Esophagus muscularis mucosa (tissue), 4 donors: ENCODE measurements at regions not wholly inside any gene's neighbourhood (a gene's known extent, or its start where the extent isn't known, plus 50 kb on each side); places are given as distances from the start of the nearest gene placed in this dataset.
"Not testable (repeated sequence)": the region's sequence is repeated elsewhere in the genome, so short reads cannot be mapped to it uniquely, and the experiment has no call there.

Source experiments
- DNase-seq: peaks from one replicate; pipeline ENCODE4 v3.0.0-alpha.2; 2017; ENCODE audit errors: extremely low spot score
- H3K27ac ChIP-seq, 4 donors: fragments of 200-600 bp; sonication (generic); replicated peaks in 1 of 4; 1 replicate in 3 of 4; 2 replicates in 1 of 4; pipeline ENCODE4 v1.5.1; 2016 to 2019; ENCODE audit warnings: mild to moderate bottlenecking in 1 of 4
- H3K27me3 ChIP-seq, 4 donors: fragments of 200-600 bp; sonication (generic); one replicate each; pipeline versions ENCODE4 v1.5.1 to v1.6.0; 2016 to 2019
- H3K36me3 ChIP-seq, 4 donors: fragments of 200-600 bp; sonication (generic); one replicate each; pipeline ENCODE4 v1.5.1; 2016 to 2019
- H3K4me1 ChIP-seq, 4 donors: fragments of 200-600 bp; sonication (generic); one replicate each; pipeline ENCODE4 v1.5.1; 2016 to 2019
- H3K4me3 ChIP-seq, 4 donors: fragments of 200-600 bp; sonication (generic); 1 replicate in 2 of 4; 2 replicates in 2 of 4; pipeline ENCODE4 v1.5.1; 2016 to 2019; ENCODE audit warnings: mild to moderate bottlenecking in 4 of 4, moderate library complexity in 1 of 4
- H3K9me3 ChIP-seq, 4 donors: fragments of 200-600 bp; sonication (generic); 1 replicate in 3 of 4; 2 replicates in 1 of 4; pipeline ENCODE4 v1.5.1; 2016 to 2019
- EP300 ChIP-seq: sonication (generic); formaldehyde crosslinking; IDR thresholded peaks from one replicate; pipeline ENCODE4 v1.6.1; 2017; ENCODE audit warnings: antibody characterized with exemption
- POLR2A ChIP-seq: fragments of 450-650 bp; IDR thresholded peaks from one replicate; pipeline ENCODE4 v1.6.1; 2017; ENCODE audit warnings: antibody characterized with exemption, moderate library complexity, mild to moderate bottlenecking, low read depth
- POLR2AphosphoS5 ChIP-seq, 2 donors: sonication (generic); formaldehyde crosslinking; IDR thresholded peaks; one replicate each; pipeline ENCODE4 v1.6.1; 2017; ENCODE audit warnings: antibody characterized with exemption in 2 of 2
- WGBS: methylation state at CpG from one replicate; pipeline ENCODE4 v1.1.5; 2018; 5-methylcytosine and 5-hydroxymethylcytosine counted together
- intact Hi-C: fragments of 100-400 bp; cut with DNase I; formaldehyde crosslinking; loops from one replicate; pipeline ENCODE4 v1.15.1; 2023
- TF ChIP-seq, protein P1 (sequence below), 3 experiments: fragments of 200-600 bp in 2 of 3; fragments of 450-650 bp in 1 of 3; sonication (generic) in 2 of 3; IDR thresholded peaks; one replicate each; pipeline ENCODE4 v1.5.1; 2017 to 2019; ENCODE audit warnings: antibody characterized with exemption in 3 of 3, mild to moderate bottlenecking in 2 of 3, moderate library complexity in 1 of 3

DNA sequence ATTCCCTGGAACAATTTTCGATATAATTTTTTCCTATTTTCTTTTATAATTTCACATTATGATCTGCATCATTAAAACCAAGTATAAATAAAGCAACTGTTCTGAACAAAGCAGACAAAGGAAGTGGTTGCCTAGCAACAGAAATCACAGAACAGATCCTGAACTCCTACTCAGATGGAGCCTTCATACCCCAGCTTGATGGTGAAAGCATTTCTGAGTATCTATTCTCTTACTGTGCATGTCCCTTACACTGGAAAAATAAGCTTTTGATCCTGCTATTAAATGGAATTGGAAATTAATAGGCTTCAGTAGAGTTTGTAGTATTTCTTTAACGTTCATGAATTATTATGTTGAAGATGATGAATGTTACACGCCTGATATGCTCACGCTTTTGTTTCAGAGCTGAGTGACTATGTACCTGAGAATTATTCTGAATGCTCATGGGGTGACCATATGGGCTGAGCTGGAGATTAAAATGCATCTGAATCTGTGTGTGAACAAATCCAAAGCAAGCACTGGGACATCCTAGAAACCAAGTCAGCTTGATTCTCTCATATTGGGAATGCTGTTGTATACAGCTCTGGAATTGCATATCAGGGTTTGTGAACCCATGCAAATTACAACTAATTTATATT is 254.0 kb downstream of the KCNJ3 start:
- intact Hi-C loops, result no loop called here
- no peaks in the 10 kb centered on the region for H3K9me3 ChIP-seq
- H3K4me1 ChIP-seq, result no peaks in the 10 kb centered on the region
- H3K4me3 ChIP-seq, result no peak overlapping the region
- no peak overlapping the region for H3K27ac ChIP-seq
- H3K36me3 ChIP-seq, result no peaks in the 10 kb centered on the region
- no peak for DNase-seq
- TF ChIP-seq, protein P1, sequence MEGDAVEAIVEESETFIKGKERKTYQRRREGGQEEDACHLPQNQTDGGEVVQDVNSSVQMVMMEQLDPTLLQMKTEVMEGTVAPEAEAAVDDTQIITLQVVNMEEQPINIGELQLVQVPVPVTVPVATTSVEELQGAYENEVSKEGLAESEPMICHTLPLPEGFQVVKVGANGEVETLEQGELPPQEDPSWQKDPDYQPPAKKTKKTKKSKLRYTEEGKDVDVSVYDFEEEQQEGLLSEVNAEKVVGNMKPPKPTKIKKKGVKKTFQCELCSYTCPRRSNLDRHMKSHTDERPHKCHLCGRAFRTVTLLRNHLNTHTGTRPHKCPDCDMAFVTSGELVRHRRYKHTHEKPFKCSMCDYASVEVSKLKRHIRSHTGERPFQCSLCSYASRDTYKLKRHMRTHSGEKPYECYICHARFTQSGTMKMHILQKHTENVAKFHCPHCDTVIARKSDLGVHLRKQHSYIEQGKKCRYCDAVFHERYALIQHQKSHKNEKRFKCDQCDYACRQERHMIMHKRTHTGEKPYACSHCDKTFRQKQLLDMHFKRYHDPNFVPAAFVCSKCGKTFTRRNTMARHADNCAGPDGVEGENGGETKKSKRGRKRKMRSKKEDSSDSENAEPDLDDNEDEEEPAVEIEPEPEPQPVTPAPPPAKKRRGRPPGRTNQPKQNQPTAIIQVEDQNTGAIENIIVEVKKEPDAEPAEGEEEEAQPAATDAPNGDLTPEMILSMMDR (IDR thresholded peaks at IDR 0.05), result no peak
- TF ChIP-seq POLR2AphosphoS5 (IDR thresholded peaks at IDR 0.05) (no peak), POLR2A (no peak), EP300 (no peak)
- 49% methylated on average over 4 of the region's 4 CpGs for WGBS
- H3K27me3 ChIP-seq, result no peaks in the 10 kb centered on the region

DNA sequence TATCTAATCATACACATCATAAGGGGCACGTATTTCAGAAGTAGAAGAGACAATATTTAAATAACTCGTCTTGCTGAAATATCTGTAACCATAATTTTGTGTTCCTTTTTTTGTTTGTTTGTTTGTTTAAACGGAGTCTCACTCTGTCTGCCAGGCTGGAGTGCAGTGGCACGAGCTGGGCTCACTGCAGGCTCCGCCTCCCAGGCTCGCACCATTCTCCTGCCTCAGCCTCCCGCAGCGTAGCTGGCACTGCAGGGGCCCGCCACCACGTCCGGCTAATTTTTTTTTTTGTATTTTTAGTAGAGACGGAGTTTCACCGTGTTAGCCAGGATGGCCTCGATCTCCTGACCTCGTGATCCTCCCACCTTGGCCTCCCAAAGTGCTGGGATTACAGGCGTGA is 248.9 kb downstream of the KCNJ3 start:
- WGBS, result 85% methylated on average over 16 of the region's 16 CpGs
- intact Hi-C loops, H3K27ac ChIP-seq, H3K9me3 ChIP-seq, H3K27me3 ChIP-seq, H3K4me1 ChIP-seq, H3K36me3 ChIP-seq, DNase-seq, H3K4me3 ChIP-seq: not testable (repeated sequence)

DNA sequence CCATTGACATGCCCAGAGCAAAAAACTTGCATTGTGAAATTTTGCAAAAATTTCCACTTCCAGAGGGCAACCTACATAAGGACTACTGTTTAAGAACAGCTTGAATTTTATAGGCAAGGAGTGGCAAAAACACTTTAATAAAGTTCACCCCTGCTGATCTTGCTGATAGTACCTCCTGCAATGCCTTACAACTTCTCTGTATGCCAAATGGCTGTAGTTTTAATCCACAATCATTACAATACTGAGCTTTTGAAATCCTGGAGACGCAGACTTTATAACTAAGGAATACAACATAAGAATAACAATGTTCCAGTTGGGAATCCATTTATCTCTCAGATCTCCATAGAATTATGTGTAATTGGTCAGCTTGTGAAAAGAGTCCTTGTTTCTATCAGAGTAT is 247.5 kb downstream of the KCNJ3 start:
- no peaks in the 10 kb centered on the region for H3K36me3 ChIP-seq
- intact Hi-C loops, result no loop called here
- no peak overlapping the region for H3K27ac ChIP-seq
- no peaks in the 10 kb centered on the region for H3K27me3 ChIP-seq
- DNase-seq, result no peak
- TF ChIP-seq POLR2AphosphoS5 (IDR thresholded peaks at IDR 0.05) (no peak), EP300 (no peak)
- no peaks in the 10 kb centered on the region for H3K4me1 ChIP-seq
- no peak overlapping the region for H3K4me3 ChIP-seq
- 86% methylated on average over 1 of the region's 1 CpG for WGBS
- no peaks in the 10 kb centered on the region for H3K9me3 ChIP-seq

DNA sequence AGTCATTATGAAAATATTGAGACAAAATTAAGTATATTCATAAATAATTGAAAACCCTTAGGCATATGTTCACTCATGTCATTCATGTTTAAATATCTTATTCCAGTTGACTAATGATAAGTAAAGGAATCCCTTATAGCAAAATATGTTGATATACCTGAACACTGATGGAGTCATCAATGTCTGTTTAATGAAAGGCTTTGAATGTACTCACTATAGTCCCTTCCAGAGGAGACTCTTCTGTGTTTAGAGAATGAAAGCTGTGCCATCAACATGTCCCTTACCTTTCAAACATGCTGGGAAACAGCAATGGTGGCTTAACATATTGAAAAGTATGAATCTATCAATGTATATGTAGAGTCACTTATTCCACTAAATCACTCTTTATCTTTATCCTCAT is 242.9 kb downstream of the KCNJ3 start:
- Histone ChIP-seq H3K9me3 (no peaks in the 10 kb centered on the region), H3K4me3 (no peak overlapping the region), H3K36me3 (no peaks in the 10 kb centered on the region), H3K27me3 (no peaks in the 10 kb centered on the region), H3K4me1 (no peaks in the 10 kb centered on the region), H3K27ac (no peak overlapping the region)
- intact Hi-C loops, result no loop called here
- TF ChIP-seq, protein P1 (IDR thresholded peaks at IDR 0.05), result no peak
- TF ChIP-seq POLR2AphosphoS5 (IDR thresholded peaks at IDR 0.05) (no peak), EP300 (no peak), POLR2A (no peak)
- no peak for DNase-seq

DNA sequence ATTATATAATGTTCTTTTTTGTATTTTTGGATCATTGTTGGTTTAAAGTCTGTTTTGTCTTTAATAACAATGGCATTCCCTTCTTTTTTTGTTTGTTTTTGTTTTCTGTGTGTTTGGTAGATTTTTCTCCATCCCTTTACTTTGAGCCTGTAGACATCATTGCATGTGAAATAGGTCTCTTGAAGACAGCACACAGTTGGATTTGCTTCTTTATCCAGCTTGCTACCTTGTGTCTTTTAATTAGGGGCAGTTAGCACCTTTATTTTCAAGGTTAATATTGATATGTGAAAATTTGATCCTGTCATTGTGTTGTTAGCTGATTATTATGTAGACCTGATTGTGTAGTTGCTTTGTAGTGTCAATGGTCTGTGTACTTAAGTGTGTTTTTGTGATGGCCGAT is 235.7 kb downstream of the KCNJ3 start:
- H3K4me3 ChIP-seq, result no peak overlapping the region
- WGBS, result 80% methylated on average over 1 of the region's 1 CpG

More for the DNA sequence above, 235.7 kb downstream of the KCNJ3 start:
- no peaks in the 10 kb centered on the region for H3K36me3 ChIP-seq
- peaks cover 0 to 19% (median 0%) of the 10 kb centered on the region in 4 donors for H3K9me3 ChIP-seq
- no peak for DNase-seq
- TF ChIP-seq POLR2AphosphoS5 (IDR thresholded peaks at IDR 0.05), result no peak
- TF ChIP-seq, protein P1 (IDR thresholded peaks at IDR 0.05), result no peak
- TF ChIP-seq POLR2A, result no peak
- TF ChIP-seq EP300, result no peak
- H3K27ac ChIP-seq, result no peak overlapping the region
- no peaks in the 10 kb centered on the region for H3K4me1 ChIP-seq
- intact Hi-C loops, result no loop called here
- H3K27me3 ChIP-seq, result no peaks in the 10 kb centered on the region
